ENCODE measurements at regions not wholly inside any gene's neighbourhood (a gene's known extent, or its start where the extent isn't known, plus 50 kb on each side); places are given as distances from the start of the nearest gene placed in this dataset.
A peak's percentile ranks its signal among the peaks of the same experiment; 100 is the strongest.
"Not testable (repeated sequence)": the region's sequence is repeated elsewhere in the genome, so short reads cannot be mapped to it uniquely, and the experiment has no call there.

DNA sequence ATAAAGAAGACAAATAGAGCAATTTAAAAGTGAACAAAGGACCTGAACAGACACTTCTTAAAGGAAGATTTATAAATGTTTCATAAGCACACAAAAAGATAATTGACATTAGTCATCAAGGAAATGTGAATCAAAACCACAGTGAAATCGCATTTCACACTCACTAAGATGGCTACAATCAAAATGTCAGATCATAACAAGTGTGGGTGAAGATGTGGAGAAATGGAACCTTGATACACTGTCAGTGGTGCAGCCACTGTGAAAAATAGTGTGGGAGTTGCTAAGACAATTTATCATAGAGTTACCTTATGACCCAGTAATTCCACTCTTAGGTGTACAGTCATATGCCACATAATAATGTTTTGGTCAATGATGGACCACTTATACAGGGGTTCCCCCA lies 54.5 kb upstream of the HTR4 start:
- DNase-seq = no peak

DNA sequence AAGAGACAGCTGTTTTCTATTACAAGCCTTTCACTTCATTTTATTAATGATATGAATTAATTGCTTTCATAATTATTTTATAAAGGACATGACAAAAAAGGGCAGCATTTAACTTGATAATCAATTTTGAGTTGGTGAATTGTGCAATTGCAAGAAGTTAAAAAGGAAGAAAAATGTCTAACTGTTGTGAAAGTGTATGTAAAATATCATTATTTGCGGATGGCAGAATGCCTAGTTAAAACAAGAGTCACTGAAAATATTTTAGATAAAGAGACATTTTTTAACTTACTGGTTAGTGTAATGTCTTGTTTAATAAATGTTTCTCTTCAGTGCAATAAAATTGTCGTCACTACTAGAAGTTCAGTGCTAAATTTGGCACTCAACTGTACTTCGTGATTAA lies 57.6 kb upstream of the HTR4 start:
- DNase-seq = no peak

DNA sequence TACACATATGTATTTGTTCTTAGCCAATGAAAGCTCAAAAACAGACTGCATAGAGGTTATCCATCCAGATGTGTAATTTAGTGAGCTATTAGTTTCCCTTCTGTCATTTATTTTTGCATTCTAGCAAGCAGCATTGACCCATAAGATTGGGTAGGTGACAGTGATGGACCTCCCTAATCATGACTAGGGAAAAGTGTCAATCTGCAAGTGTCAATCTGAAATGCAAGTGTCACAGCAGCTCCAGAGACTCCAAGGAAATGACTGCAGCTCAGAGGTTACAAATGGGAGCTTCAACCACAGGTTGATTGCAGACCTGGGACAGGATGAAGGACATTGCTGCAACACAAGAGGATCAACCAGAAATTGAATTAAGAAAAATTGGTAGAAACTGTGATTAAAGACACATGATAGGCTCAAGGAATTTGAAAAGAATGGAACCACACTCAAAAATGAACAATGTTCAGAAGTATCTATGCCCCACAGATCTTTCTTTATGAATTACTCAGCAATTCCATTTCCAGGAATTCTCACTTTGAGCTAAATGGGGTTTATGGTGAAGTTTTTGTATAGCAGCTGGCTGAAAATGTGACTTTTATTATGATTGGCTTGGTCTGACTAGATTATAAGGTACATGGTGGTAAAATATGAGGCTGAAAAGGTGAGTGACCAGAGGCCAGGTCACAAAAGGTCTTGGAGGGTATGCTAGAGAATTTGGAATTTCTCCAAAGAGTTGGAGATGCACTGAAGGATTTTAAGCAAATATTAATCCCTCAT lies 59.6 kb upstream of the HTR4 start:
- no peak for DNase-seq

DNA sequence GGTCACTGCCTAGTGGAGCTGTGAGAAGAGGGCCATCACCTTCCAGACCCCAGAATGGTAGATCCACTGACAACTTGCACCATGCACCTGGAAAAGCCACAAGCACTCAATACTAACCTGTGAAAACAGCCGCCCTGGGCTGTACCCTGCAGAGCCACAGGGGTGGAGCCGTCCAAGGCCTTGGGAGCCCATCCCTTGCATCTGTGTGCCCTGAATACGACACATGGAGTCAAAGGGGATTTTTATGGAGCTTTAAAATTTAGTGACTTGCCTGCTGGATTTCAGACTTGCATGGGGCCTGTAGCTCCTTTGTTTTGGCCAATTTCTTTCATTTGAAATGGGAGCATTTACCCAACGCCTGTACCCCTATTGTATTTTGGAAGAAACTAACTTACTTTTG lies 62.4 kb upstream of the HTR4 start:
- no peak for DNase-seq

DNA sequence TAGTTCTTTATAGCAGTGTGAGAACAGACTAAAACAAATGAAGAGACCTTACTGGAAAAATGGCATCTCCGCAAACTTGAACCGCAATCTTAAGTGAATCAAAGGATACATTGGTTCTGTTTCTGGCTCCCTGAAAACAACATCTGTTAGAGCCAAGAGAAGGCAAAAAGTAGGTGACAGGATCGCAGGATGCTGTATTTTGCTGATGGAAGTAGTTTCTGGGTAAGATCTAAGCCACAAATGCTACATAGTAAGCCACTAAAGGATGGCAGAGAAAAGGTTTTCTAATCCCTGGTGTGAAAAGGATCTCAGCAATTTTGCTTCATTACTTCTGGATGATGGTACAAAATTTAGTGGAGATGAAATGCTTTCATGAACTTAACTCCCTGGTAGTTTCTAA lies 63.3 kb upstream of the HTR4 start:
- no peak for DNase-seq

DNA sequence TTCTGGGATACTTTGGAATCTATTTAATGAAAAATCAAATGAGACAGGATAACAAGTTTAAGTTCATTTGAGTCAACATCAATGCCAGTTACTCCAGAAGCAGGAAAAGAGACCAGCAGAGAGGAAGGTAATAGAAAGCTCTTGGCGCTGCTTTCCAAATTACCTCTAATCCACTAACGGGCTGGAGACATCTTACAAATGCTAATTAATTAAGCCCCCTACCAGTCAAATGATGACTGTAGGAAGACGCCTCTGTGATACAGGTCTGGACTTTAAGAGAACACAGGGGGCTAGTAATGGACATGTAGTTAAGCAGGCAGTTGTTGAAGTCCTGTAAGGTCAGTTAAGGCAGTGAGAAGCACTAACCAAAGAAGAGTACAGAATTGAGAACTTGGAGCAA lies 65.3 kb upstream of the HTR4 start:
- DNase-seq = no peak

DNA sequence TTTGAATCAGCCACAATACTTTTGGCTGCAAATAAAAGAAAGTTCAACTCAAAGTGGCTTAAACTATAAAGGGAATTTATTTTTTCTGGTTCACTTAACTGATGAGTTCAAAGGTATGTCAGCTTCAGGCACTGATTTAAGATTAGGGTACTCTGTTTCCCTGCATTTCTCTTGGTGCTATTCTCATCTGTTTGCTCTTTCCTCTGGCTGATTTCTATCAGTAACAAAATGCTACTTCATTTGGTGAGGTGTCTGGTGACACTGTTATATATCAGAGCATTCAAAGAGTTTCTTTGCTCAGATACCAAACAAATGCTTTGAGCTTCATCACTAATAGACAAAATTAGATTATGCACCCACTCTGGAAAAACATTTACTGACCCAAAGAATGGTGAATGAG lies 65.9 kb upstream of the HTR4 start:
- DNase-seq = no peak

DNA sequence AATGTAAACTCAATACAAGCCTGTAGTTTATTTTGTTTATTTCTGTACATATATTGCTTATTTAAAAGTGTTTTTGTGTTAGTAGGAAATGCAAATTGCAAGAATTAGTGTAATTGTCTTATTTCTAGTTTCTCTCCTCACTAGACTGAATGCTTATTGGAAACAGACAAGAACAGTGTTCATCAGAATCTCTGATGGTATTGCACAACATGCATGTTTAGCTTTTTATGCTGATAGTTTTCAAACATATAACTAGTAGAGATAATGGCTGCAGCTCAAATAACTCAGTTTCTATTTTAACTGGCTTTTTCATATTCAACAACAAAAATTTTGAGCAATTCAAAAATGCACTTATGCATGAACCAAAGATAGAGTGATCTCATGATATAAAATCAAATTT lies 68.8 kb upstream of the HTR4 start:
- DNase-seq = no peak

DNA sequence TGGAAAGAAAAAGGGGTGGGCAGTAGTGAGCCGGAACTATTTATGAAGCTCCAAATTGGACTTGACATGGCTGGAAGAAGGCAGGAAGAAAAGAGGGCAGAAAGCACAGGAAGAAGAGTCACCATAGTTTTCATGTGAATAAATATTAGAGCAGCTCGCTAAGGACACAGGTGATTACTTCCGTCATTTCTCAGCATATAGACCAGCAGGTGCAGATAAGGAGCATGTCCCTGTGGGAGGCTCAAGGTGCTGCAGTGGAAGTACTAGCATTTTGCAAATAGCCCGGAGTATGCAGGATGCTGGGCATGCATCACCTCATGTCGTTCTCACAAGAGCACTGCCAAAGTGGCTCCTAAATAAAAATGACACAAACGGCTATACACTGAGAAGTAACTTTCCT lies 71.3 kb upstream of the HTR4 start:
- DNase-seq = no peak

DNA sequence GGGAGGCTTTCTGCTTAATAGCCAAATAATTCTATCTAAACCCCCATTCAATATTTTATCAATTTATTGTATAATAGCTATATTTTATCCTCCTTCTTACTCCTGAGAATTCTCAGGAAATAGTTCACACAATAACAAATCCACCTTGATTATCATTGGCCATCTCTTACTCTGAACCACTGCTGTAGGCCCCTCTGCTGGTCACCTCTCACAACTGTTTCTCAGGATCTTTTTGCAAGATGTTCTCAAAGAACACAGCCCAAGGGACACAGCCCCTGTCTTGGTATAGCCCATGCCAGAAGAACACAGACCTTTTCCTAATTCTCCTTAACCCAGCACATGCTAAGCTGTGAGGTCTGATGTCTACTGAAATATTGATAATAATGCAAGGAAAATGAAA lies 74.9 kb upstream of the HTR4 start:
- DNase-seq = no peak

DNA sequence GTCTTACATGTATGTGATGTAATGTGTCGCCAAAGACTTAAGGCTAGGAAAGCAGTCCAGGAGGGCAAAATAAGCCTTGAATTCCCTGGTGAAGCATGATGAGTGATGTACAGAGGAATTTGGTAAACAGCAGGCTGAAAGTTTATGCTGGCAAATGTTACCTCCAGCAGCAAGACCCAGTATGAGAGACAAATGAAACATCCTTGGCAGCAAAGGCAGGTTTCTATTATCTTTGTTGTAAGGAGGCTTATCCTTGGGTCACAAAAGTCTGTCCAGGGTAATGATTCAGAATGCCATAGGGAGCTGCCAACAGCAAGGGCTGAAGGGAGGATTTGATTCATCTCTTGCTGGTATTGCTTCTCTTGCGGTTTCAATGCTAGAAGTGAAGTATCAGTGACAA lies 75.9 kb upstream of the HTR4 start:
- no peak for DNase-seq

DNA sequence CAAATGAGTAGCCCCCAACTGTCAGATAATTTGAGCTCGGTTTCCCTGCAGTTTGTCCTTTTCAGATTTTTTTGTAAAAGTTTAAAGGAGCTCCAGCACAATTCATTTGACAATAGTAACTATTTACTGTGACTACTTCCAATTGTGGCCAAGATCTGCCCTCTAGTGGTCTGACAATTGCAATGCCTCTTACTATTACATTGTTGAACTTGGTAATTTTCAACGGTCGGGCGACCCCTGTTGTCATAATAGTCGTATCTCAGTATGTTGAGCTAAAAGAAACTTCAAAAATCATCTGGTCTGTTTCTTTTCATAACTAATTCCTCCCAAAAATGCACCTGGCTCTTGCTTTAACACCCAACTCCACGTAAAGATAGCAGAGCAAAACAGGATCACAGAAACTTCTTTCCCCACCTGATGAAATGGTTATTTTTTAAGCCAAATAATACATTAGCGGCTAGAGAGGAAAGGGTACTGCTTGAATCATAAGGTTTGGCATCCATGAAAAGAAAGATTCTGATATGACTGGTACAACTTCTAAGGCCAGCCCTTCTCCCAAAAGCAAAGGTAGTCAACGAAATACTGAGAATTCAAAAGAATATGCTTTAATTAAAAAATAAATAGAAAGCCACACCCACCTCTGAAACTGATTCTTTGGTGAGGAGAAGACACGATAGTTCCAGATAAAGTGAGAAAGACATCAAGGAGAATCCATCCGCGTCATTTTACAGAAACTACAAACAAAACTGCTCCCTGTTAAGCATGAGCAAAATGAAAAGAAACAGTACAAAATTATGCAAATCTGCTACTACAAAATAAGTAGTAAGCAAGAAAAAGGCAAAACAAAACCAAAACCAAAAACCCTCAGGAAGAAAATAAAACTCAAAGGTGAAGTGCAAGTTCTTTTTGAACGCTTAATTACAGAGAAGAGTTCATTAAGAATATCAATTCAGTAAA lies 76.9 kb upstream of the HTR4 start:
- DNase-seq = peak; percentile 61

DNA sequence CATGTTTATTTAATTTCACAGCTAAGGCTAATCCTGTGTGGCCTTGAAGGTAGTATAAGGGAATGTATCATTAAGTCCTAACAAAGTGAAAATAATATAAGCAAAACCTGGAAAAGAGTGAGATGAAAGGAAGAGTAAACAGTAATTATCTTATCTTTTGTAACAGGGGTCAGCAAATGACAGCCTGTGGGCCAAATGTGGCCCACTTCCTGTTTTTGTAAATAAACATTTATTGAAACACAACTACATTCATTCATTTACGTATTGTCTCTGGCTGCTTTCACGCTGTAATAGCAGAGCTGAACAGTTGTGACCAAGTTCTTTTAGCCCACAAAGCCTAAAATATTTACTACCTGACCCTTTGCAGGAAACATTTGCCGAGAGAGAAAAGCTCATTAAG lies 78.4 kb upstream of the HTR4 start:
- no peak for DNase-seq

DNA sequence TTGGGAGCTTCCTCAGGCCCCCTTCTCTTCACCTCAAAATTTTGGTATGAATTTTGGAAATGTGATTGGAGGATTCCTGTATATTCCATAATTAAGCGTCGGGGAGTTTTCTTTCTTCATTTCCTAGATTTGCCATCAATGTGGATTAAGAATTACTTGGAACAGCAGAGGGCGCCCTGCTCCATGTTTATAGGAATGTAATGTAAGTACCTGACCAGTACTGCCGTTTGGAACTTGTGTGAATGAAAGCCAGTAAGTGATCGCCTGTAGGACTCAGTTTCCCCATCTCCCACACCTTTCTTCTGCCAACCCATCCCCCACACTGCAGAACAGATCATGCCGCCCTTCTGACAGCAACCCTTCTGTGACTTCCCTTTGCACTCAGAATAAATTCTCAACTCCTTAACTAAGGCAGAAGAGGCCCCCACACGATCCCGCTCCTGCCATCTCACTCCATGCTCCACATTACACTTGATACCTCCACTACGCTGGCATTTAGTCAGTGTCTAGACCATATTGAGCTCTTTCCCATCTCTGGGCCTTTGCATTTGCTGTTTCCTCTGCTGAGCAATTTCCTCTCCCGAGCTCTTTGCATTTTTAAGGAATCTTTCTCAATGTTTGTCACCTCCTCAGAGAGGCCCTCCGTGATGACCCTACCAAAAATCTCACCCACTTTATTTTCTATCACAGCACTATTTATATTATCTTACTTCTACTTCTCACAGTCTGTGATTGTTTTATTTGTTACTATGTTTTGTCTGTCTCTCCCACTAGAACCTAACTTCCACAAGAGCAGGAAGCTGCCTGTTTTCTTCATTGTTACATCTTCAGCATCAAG lies 79.5 kb upstream of the HTR4 start:
- peak; percentile 23 for DNase-seq

DNA sequence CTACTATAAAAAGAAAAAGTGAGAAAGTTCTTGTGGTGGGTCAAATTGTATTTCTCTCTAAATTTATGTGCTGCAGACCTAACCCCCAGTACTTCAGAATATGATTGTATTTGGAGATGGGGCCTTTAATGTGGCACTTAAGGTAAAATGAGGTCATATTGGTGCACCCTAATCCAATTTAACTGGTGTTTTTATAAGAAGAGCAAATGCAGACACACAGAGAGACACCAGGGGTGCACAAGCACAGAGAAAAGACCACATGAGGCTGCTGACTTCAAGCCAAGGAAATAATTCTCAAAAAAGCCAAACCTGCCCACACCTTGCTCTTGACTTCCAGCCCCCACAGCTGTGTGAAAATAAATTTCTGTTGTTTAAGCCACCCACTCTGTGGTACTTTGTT lies 80.2 kb upstream of the HTR4 start:
- DNase-seq = no peak

DNA sequence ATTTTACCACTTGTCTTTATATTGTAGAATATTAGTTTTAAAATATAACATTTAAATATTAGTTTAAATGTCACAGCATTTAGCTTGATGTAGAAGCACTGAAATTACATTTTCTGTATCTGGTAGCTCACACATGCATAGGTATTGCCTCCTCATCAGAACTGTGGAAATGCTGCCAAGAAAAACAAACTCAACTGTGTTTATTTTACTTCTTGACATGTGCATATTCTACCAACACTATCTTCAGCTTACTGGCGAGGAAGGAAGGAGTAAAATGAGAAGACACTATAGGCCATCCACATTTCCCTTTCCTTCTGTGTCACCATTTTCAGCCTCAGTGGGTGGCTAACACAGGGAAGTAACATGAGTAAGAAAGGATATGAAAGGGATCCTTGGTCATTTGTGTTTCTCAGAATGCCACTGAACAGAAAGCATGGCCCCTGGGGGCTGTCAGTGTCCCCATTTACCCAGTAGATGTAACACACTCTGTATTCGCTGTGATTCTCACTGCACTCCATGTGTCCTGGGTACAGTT lies 81.0 kb upstream of the HTR4 start:
- DNase-seq = no peak

DNA sequence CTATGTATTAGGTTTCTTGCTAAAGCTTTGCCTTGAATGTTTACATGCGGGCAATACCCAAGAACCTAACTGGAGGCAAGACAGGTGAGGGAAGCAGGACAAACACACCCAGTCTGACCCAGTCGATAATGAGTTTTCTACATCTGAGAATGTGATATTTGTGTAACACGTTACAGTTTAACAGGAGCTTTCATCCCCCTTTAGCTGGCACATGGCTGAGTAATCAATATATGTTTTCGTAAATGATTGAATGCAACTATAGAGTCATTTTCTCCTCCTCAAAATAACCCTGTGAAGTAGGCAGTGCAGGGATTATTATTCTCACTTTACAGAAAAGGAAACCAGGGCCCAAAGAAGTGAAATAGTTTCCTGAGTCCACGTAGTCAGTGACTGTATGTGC lies 84.7 kb upstream of the HTR4 start:
- DNase-seq = no peak

DNA sequence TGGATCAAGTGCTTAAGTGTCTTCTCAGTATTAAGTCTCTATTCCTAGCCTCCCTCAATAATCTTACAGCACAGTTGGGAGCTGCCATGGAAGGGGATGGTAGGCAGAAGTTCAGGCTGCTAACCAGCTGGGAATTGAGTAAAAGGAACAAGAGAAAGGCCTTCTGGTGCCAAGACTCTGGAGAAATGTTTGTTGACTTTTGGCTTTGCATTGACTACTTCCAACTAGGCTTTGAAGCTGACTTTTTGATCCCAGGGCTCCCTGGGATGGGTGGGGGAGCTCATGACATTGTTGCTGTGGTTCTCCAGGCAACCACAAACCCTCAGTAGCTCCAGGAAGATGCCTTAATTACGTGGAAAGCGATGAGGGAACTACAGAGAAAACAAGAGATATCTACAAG lies 85.2 kb upstream of the HTR4 start:
- no peak for DNase-seq

DNA sequence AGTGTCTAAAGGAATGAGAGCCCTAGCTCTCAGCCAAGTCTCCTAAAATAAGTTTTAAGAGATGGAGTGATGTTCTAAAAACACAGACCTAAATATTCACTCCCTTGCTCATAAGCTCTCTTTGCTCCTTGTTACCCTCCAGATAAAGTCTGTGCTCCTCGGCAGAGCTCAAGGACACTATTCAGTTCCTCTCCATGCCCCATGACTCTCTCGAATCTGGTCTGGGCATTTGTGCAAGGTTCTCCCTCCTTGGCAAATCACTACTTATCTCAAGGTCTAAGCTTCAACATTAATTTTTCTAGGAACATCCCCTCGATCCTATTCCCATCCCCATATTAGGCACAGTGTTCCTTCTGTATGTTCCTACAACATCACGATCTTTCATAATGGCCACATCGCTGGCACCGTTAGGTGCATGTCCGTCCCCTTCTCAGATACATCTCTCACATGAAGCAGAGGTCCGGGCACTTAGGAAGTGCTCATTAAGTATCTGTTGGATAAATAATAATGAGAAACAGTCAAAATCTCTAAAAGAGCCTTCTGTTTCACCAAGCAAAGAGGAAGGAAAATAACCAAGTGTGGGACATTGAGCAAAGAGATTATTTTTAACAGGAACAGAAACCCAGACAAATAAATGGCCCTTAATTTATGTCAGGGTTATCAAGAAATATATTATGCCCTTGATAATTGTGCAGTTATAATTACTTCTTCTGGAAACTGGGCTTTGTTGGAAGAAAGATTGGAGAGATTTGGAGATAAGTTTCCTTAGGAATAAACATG lies 85.9 kb upstream of the HTR4 start:
- no peak for DNase-seq

DNA sequence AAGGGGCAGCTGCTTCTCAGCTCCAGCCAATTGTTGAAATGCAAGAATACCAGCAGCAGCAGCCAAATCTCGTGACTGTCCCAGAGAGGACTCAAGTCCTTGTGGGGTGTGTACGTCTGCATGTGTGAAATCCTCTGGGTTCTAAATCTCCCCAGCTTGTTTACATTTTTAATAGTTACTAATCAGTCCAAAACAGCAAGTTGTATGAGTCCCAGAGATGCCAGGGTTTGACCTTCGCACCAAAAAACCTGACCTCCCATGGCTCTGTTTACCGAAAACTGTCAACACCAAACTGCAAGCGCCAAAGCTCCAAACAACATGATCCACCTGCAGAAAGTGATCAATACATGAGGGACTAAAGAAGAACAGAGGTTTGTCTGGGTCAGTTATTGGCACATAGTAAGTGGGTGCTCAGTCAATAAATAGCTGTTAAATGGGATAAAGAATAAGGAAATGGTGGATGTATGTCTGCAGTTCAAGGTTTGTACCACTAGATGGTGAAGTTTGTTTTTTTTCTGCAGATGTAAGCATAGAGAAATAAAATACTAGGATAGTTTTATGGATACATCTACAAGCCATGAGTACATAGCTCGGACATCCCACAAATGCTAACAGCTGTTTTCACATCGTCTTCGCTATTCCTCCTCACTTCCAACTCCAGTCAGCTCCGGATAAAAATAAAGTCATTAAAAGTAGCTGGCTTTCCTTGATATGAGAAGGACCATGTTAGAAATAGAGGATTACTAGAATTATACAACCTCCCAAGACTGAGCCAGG lies 85.3 kb upstream of the ADRB2 start:
- no peak for DNase-seq

DNA sequence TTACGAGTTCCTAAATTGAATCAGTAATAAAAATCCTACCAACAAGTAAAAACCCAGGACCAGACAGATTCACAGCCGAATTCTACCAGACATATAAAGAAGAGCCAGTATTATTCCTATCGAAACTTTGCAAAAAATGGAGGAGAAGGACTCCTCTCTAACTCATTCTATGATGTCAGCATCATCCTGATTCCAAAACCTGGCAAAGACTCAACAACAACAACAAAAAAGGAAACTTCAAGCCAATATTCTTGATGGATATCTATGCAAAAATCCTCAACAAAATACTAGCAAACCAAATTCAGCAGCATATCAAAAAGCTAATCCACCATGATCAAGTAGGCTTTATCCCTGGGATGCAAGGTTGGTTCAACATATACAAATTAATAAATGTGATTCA lies 84.6 kb upstream of the ADRB2 start:
- DNase-seq = not testable (repeated sequence)
